ENCODE measurements at regions not wholly inside any gene's neighbourhood (a gene's known extent, or its start where the extent isn't known, plus 50 kb on each side); places are given as distances from the start of the nearest gene placed in this dataset.

DNA sequence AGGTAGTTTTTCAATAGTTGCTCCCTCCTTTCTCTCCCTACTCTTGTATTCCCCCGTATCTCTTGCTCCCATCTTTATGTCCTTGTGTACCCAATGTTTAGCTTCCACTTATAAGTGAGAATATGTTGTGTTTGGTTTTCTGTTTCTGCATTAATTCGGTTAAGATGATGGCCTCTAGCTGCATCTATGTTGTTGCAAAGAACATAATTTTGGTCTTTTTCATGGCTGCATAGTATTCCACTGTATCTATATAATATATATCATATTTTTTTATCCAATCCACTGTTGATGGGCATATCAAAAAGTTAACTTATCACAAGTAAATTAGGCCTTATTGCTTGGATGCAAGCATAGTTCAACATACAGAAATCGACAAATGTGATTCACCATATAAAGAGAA is 594.0 kb downstream of the TYW1 start:
- no peak for TF ChIP-seq CTCF (conservative IDR thresholded peaks at IDR 0.05)
- no peak for TF ChIP-seq ZFX (IDR thresholded peaks at IDR 0.05)

All from C4-2B (cell line).